GF-D8 (cell line): ENCODE measurements at regions not wholly inside any gene's neighbourhood (a gene's known extent, or its start where the extent isn't known, plus 50 kb on each side); places are given as distances from the start of the nearest gene placed in this dataset.

Experiments used
- DNase-seq: peaks from one replicate; lab custom pipeline; 2025; lab: John Stamatoyannopoulos, UW

DNA sequence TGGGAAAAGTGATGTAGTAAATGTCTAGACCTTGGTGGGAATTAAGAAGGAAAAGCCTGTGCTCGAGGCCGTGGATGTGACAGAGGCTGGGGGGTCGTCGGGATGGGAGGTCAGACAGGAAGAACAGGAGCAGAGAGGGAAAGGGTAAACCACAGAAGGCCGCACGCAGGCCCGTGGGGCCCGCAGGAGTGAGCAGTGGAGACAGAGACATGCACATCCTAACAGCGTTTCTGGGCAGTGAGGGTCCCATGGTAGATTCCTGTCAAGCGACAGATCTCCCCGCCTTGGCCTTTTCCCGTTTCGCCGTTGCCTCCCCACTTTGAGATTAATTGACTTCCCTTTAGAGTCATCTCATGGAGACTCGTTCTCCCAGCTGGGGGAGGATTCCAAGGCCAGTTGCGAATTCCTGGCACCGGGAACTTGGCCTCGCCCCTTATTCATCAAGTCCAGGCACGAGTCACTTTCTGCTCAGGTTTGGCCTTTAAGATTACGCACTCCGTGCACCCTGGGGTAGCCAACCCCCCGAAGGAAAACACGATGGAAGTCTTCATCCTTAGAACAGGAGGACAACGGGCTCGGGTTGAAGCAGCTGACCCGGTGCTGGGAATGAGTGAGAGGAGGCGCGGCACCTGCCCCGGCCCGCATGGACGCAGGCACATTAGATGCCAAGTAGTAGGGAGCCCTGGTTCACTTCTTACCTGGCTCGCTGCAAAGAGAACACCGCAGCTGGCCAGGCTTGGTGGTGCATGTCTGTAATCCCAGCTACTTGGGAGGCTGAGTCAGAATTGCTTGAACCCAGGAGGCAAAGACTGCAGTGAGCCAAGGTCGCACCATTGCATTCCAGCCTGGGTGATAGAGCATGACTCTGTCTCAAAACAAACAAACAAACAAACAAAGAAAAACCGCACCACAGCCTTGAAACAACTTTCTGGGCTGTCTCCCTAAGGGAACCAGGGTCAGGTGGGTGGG lies 315.2 kb upstream of the SHH start:
- no peak for DNase-seq

DNA sequence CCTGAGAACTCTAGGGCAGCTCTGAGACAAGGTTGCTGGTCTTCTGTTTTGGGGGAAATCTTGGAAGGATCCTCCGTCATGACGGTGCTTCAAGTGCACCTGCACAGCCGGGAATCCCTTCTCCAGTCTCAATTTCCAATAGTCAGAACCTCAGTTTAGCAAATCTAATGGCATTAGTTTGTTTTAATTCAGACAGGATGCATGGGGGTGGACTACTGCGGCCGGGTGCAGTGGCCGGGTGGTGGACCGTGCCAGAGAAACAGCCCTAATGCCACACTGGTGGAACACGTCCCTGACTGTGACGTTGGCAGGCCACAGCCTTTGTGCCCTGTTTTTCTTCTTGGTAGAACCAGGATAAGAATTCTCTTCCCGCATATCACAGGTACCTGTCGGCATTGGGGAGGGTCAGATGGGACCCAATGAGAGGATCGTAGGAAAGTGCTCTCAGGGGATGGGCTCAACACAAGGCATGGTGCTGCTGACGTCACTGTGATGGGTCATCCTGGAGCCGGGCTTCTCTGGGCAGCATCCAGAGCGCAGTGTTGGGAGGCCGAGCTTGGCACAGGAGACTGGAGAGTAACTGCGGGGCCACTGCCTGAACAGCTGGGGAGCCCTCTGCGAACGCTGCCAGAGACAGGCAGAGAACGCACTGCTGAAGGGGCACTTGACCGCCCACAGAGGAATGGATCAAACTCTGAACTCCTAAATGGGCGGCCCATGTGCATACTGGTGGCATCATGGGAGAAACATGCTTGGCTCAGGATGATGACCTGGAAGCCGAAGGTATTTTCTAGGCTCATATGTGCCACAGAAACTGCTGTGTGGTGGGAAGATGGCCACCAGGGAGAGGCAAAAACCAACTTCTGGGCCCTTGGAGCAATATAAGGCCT lies 313.8 kb upstream of the SHH start:
- DNase-seq: no peak

DNA sequence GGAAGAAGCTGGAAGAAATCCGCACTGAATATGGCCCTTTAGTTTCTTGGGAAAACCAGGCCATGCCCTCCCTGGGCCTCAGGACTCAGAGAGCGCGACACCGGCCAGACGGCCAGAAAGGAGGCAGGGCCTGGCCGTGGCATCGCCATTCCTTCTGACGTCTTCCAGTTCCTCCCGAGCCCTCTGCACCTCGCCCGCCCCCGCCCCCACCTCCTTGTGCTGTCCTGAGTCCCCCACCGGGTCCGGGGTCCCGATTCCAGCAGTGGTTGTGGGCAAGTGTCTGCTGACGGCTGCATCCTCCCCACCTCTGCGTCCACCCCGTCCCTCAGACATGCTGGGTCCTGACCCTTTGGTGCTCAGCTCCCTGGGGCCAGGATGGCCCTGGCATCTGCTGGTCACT lies 312.1 kb upstream of the SHH start:
- no peak for DNase-seq

DNA sequence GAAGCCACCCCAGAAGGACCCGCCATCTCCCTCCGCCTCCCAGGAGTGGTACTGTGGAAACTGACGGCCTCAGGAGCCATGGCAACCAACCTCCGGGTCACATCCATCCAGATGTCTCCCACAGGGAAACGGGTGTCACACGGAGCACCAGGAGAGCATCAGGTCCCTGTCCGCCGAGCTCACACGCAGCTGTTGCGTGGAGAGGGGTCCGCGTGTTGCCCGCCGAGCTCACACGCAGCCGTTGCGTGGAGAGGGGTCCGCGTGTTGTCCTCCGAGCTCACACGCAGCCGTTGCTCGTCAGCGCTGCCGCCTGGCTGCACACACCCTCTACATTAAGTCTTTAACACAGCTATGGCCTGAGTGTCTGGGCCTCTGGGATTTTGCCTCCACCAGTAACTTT lies 311.1 kb upstream of the SHH start:
- DNase-seq: no peak

DNA sequence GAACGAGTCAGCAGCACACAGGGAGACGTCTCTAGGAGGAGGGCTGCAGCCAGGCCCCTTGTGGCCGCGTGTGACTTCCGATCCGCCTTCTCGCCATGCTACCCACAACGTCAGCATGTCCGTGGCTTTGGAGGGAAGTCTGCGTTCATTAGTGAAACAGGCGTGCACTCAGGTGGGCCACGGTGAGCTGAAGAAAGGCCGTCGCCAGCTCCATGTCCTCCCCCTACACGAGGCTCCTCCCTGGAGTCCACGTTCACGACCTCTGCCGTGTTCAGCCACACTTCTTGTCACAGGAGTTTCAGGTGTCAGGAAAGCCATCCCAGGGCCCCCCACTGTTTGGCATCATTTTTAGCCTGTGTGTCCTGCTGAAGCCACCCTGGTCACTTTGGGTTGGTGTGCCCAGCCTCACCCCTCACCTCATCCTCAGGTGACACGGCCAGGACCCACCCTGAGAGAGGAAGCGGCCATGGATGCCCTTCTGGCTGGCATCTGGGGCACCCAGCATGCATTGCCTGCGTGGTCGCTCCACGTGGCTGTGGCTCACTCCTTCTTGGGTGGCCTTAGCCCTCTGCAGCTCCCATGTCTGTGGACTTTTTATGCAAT lies 310.6 kb upstream of the SHH start:
- DNase-seq: no peak

- DNase-seq: no peak
Observed at GRCh38 chr7:156121956-156122355, 309.7 kb upstream of the SHH start.

- no peak for DNase-seq
Observed at GRCh38 chr7:156121434-156121833, 309.2 kb upstream of the SHH start.

GRCh38 chr7:156120552-156120951 lies 308.3 kb upstream of the SHH start:
- DNase-seq: no peak

DNA sequence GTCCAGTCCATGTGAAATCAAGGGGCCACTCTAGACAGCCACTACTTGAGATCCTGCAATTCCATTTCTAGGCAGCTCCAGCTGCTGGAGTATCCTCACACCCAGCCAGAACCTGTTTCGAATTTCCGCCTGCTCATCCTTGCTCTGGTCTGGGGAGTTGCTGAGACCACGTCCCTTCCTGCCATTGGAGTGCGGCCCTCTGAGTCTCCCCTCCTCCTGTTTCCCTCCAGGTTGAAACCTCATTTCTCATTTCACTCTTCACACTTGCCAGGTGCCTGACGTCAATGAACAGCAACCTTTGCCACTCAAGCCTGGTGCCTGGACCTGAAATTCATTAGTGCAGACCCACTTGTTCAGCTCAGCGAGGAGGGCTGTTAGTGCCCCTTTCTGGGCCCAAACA lies 307.5 kb upstream of the SHH start:
- no peak for DNase-seq

DNA sequence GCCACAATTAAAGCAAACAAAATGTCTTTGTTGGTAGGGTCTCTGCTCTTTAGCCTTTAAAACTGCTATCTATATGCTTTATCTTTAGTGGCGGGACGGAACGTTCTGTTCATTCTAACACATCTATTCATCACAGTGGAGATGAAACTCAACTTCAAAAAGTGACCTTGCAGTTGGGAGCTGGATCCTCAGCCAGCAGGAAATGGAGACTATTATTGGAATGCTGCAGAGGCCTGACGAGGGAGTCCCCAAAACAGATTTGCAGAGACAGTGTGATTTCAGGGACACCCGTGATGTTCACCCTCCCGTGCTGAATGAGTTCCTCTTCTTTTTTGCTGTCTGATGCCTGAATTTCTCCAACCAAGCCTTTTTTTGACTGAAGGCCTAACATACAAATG lies 306.0 kb upstream of the SHH start:
- DNase-seq: no peak

- no peak for DNase-seq
Observed at GRCh38 chr7:156117542-156118247, 305.4 kb upstream of the SHH start.

DNA sequence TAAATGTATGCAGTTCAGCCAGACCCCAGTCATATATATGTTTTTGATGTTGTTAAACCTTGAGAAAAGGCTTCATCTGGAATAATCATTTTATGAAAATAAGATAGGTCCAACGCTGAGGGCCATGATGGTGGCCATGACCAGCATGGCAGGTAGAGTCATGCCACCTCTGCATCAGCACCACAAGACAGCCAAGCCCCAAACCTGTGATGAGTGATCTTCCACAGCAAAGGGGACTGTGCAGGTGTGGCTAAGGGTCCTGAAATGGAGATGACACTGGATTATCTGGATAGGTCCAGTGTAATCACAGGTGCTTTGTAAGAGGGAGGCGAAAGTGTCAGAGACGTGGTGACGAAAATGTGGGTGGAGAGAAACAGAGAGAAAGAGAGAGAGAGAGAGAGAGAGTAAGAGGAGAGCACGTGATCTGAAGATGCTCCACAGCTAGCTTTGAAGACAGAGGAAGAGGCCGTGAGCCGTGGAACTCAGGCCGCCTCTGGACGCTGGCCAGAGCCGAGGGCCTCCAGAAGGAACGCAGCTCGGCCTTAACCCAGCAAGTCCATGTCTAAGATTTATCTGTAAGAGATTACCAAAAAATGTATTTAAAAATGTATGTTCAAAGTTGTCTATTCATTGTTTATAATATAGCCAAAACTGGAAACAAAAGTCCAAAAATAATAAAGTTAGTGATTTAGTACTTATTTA lies 304.4 kb upstream of the SHH start:
- no peak for DNase-seq

GRCh38 chr7:156115582-156115981 lies 303.3 kb upstream of the SHH start:
- no peak for DNase-seq

DNA sequence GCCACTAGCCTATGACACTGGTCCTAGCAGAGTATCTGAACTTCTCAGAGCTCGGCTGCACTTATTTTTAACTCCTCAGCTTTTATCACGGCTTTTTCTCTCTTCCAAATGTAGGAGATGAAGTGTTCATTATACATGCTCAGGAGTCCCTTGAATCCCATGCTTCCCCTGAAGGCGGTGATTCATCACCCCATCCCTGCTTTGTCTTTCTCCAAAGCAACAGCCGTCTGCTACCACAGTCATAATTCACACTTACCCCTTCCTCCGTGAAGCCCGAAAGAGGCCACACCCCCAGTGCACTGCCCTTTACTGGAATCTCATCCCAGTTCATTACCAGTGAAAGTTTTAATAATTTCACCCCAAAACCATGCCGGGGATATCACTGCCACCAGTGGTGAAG lies 301.5 kb upstream of the SHH start:
- no peak for DNase-seq

DNA sequence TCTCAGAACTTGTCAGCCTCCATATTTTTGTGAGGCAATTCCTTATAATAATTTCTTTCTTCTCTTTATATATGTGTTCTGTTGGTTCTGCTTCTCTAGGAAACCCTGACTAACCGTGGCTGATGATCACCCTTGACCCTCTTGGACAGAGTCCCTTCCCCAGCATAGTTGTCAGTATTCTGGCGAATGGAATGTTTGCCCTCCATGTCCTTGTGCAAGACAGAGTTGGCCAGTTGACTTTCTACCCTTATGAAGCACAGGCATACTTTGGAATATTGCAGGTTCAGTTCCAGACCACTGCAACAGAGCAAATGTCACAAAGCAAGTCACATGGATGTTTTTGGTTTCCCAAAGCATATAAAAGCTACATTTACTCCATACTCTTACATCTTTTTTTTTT lies 297.7 kb upstream of the SHH start:
- no peak for DNase-seq

GRCh38 chr7:156109076-156109475 lies 296.8 kb upstream of the SHH start:
- no peak for DNase-seq

DNA sequence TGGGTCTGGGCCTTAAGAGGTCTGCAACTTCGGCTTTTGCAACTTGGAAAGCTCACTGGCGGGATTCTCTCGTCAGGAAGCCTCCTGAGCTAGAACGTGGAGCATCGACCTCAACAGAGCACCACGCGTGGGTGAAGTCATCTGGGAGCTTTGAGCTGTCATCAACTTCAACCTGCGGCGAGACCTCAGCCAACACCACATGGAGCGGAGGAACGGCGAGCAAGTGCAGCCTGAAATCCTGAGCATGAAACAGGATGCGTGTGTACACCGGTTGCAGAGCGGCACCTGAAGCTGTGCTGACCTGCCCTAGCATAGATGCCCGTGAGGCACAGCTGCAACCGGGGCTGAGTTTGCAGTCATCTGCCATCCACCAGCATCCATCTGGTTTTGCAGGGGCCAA lies 295.7 kb upstream of the SHH start:
- DNase-seq: no peak

DNA sequence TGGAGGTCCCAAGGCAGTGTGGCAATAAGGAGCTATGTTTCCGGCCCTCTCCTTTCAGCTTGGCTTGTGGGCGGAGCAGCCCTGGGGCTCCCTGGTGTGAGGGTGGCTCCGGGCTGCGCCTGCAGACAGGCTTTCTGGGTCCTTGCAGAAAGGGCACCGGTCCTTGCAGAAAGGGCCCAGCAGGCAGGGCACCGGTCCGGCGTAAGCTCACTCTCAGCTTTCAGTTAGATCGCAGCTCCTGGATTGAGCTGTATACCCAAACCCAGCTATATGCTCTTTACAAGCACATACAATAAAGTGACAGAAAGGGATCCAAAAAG lies 293.8 kb upstream of the SHH start:
- no peak for DNase-seq

DNA sequence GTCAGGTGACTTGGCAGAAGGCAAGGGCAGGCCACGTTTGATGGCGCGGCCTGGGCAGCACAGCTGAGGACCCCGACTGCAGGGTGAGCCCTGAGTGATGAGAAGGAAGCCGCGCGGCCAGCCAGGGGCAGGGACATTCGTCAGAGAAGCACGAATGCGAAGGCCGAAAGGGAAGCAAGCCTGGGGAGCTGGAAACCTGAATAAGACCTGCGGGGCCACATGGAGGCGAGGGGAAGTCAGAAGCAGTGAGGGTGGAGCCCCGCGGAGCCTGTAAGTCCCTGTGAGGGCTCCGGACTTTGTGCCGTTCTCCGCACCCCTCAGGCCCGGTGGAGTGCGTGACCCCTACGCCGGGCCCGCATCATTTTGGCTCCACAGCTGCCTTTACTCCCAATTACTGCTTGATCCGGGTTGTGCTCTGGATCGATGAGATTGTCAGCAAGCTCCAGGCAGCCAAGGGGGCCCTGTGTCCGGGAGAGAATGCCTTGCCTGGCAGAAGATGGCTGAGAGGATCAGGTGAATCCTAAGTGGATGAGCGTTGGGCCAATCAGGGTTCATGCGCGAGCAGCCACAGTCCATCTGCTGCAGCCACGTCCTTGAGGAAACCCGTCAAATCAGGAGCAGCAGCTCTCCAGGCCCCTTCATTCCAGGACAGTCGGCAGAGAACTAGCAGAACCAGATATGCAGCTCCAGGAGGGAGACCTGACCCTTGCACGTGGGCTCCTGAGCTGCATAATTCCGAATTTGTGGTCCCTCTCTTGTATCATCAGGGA lies 293.3 kb upstream of the SHH start:
- no peak for DNase-seq

DNA sequence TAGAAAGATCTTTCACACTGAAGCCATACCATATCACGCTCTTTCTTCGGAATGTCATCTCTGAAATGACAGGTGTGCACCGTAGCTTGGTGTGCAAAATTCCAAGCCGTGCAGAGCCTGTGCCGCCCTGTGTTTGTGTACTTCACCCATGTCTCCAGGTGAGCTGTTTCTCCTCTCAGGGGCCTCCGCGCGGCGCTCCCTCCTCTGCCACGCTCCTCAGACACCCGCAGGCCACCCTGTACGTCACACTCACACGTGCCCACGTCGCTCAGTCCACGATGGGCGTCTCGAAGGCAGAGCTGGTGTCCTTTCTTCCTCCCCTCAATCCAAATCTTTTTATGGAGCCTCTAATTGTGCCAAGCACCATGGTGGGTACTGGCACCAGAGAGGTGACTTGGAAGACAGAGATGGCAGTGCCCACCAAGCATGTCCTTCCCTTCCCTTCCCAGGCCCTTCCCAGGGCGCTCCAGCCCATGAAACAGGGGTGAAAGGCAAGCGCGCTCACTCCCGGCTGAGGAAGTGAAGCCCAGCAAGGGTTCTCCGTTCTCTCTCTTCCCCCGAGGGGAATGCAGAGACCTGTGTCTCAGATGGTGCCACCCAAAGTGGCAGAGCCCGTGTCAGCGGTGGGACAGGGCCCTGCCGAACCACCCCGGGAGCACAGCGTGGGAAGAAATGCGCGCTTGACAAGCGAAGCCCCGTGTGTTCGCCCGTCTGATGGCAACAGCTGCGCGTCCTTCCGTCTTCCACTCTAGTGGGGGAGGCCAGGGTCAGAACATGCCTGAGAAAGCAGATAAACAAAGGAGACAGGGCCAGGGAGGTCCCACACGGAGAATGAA lies 292.5 kb upstream of the SHH start:
- DNase-seq: no peak
